ENCODE measurements at regions not wholly inside any gene's neighbourhood (a gene's known extent, or its start where the extent isn't known, plus 50 kb on each side); places are given as distances from the start of the nearest gene placed in this dataset.

DNA sequence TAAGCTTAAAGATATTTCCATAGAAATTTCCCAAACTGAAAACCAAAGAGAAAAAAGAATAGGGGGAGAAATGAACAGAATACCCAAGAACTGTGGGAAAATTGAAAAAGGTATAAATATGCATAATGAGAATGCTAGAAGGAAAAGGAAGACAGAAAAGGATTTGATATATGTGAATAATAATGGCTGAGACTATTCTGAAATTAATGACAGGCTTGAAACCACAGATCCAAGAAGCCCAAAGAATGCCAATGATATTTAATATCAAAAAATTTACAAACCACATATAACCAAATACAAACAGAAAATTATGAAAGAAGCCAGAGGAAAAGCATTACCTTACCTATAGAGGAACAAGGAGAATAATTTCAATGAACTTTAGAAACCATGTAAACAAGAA lies 153.0 kb downstream of the ANXA2 start:
- H3K23ac ChIP-seq (ENCODE audit: insufficient read length, low read depth, low read length): no peak overlapping the region
- H4K8ac ChIP-seq (replicated peaks; ENCODE audit: insufficient read length, low read depth, low read length): no peak overlapping the region
- H3K9me3 Mint-ChIP-seq: peaks cover 5 to 6% of the 10 kb centered on the region in 2 experiments; a peak in 3 of 5 replicates
- no peak overlapping the region for H3T11ph ChIP-seq (ENCODE audit: low read length)
- H3K9ac ChIP-seq (ENCODE audit: extremely low read depth, insufficient read length, low read length): no peak overlapping the region
- H2BK15ac ChIP-seq (ENCODE audit: low read depth, low read length): no peak overlapping the region
- no peaks in the 10 kb centered on the region for H4K20me1 ChIP-seq (ENCODE audit: control insufficient read depth, insufficient read depth, insufficient read length)
- TF ChIP-seq, protein P1, sequence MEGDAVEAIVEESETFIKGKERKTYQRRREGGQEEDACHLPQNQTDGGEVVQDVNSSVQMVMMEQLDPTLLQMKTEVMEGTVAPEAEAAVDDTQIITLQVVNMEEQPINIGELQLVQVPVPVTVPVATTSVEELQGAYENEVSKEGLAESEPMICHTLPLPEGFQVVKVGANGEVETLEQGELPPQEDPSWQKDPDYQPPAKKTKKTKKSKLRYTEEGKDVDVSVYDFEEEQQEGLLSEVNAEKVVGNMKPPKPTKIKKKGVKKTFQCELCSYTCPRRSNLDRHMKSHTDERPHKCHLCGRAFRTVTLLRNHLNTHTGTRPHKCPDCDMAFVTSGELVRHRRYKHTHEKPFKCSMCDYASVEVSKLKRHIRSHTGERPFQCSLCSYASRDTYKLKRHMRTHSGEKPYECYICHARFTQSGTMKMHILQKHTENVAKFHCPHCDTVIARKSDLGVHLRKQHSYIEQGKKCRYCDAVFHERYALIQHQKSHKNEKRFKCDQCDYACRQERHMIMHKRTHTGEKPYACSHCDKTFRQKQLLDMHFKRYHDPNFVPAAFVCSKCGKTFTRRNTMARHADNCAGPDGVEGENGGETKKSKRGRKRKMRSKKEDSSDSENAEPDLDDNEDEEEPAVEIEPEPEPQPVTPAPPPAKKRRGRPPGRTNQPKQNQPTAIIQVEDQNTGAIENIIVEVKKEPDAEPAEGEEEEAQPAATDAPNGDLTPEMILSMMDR (conservative IDR thresholded peaks at IDR 0.05): no peak
- H3K27me3 Mint-ChIP-seq (ENCODE audit: low read depth): no peaks in the 10 kb centered on the region; the same call in none of the 2 replicates
- H3K79me1 ChIP-seq (ENCODE audit: insufficient read depth, low read depth, low read length, poor library complexity, severe bottlenecking): no peaks in the 10 kb centered on the region
- H2BK5ac ChIP-seq (ENCODE audit: insufficient read length, low read length): no peak overlapping the region
- H3K27ac Mint-ChIP-seq: no peak overlapping the region
- no peak overlapping the region for H2BK12ac ChIP-seq (ENCODE audit: insufficient read length, low read depth, low read length)
- no peaks in the 10 kb centered on the region for H3K9me3 ChIP-seq (ENCODE audit: control insufficient read depth, low read depth, low read length)
- no peak for DNase-seq
- no peak overlapping the region for H4K5ac ChIP-seq (ENCODE audit: insufficient read length, low read depth, low read length)
- no peak overlapping the region for H3K27ac ChIP-seq (ENCODE audit: insufficient read length, low read depth, low read length)
- no peak overlapping the region for H3K14ac ChIP-seq (ENCODE audit: insufficient read depth, low read length)
- H3K4me2 ChIP-seq (ENCODE audit: insufficient read depth, insufficient read length, low read length): no peak overlapping the region
- H3K4me1 ChIP-seq (ENCODE audit: insufficient read depth, low read length): no peaks in the 10 kb centered on the region
- no peaks in the 10 kb centered on the region for H3K27me3 ChIP-seq (ENCODE audit: insufficient read depth, low read length)
- no peaks in the 10 kb centered on the region for H3K79me2 ChIP-seq (ENCODE audit: insufficient read depth, low read length)
- H2AFZ ChIP-seq (ENCODE audit: low read length): no peak overlapping the region
- no peaks in the 10 kb centered on the region for H3K23me2 ChIP-seq (ENCODE audit: insufficient read length, low read depth, low read length, poor library complexity, severe bottlenecking)
- 0 out of 4 replicates have a peak, but pooled peaks cover 0 to 4% of the 10 kb centered on the region in 2 experiments for H3K4me1 Mint-ChIP-seq
- H2BK20ac ChIP-seq (ENCODE audit: low read depth, low read length, poor library complexity, severe bottlenecking): no peak overlapping the region
- no peak overlapping the region for H3K4ac ChIP-seq (ENCODE audit: low read depth, low read length)
- H3K36me3 Mint-ChIP-seq (ENCODE audit: insufficient read depth in 1 of 3, low read depth in 3 of 3): no peaks in the 10 kb centered on the region
- no peak overlapping the region for H3K4me3 Mint-ChIP-seq
- no peak overlapping the region for H4K91ac ChIP-seq (ENCODE audit: insufficient read length, low read depth, low read length)
- no peak overlapping the region for H3K56ac ChIP-seq (ENCODE audit: insufficient read length, low read depth, low read length)
- no peak overlapping the region for H2AK5ac ChIP-seq (ENCODE audit: insufficient read length, low read length)
- H3K18ac ChIP-seq (ENCODE audit: insufficient read length, low read depth, low read length): no peak overlapping the region
- no peak overlapping the region for H2BK120ac ChIP-seq (ENCODE audit: low read depth, low read length, poor library complexity, severe bottlenecking)

Data from H9 (cell line).